Dermis blood vessel endothelial cell (primary cell): ENCODE measurements at regions not wholly inside any gene's neighbourhood (a gene's known extent, or its start where the extent isn't known, plus 50 kb on each side); places are given as distances from the start of the nearest gene placed in this dataset.

Experiments used
- DNase-seq: peaks from one replicate; pipeline ENCODE4 v3.0.0; 2010

DNA sequence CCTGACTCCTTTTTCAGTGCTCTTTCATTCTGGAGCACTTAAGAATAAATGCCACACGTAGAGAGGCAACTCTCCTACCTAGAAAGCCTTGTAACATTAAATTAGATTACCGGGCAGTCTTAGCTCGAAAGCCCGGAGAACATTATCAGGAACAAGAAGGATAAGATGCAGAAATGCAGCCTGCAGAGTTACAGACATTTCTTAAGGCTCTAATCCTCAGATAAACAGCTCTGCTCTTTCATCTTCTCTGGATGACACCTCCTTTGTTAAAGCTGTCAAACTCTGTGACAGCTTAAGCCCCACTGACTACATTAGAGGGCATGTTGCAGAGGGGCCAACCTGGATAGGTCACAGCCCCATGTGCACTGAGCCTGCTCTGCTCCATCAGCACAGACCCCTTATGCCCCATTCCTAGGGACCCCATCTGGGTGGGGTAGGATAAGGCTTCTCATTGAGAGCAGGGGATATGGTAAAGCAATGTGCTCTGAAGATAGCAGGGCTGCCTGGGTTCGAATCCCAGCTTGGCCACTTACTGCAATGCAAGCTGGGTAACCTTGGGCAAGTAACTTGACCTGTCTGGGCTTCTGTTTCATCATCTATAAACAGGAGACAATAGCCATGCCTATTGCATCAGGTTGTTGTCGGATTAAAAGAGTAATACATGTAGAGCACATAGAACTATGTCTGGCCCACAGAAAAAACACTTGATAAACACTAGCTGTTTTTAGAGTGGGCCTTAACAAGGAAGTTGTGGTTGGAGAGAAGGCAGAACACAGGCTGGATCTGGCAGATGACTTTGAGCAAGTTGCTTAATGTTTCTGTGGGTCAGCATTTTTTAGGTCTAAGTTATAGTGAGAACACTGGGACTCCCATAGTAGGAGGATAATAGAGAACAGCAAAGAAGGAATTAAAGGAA lies 111.4 kb downstream of the THNSL2 start:
- no peak for DNase-seq

DNA sequence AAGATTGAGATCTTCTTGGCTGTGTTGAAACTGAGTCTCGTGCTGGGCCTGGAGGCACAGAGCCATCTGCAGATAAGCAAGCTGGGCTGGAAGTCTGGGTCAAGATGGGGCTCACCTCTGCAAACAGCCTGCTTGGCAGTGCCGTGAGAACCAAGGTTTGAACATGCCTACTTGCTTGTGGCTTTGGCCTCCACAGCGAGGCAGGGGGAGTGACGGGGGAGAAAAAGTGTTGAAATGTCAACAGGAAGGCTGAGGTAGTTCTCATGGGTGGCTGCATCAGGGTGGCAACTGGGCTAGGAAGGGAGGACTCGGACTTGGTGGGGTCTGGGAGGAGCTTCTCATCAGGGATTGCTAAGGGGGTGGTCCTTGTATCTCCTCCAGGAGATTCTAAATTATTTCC lies 99.7 kb downstream of the THNSL2 start:
- no peak for DNase-seq

DNA sequence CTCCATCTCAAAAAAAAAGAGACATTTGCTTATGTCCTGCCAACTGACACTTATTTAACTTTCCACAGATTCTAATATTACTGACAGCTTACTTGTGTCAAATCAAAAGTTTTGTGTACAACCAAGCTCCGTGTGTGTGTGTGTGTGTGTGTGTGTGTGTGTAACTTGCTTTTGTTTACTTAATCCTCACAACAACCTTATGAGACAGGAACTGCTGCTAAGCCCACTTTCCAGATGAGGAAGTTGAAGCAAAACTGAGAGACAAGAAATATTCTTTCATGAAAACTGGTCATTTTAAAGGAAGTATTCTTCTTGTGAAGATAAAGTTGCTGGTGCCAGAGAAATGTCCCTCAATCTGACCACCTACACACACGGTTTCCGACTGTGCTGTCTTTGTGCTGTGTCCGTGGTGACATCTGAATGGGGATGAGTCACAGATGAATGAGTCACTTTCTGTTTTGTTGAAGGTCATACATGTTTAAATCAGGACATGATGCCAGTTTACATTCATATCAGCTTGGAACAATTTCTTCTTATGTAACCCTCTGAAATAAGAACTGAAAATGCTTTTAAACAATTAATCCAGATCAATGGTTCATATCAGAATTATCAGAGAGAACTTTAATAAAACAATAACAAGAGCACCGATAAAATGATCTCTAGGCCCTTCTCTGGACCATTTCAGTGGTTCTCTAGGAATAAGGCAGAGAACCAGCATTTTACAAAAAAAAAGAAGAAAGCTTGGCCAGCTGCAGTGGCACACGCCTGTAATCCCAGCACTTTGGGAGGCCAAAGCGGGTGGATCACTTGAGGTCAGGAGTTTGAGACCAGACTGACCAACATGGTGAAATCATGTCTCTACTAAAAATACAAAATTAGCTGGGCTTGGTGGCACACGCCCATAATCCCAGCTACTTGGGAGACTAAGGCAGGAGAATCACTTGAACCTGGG lies 95.5 kb downstream of the THNSL2 start:
- peak; percentile 21 for DNase-seq

DNA sequence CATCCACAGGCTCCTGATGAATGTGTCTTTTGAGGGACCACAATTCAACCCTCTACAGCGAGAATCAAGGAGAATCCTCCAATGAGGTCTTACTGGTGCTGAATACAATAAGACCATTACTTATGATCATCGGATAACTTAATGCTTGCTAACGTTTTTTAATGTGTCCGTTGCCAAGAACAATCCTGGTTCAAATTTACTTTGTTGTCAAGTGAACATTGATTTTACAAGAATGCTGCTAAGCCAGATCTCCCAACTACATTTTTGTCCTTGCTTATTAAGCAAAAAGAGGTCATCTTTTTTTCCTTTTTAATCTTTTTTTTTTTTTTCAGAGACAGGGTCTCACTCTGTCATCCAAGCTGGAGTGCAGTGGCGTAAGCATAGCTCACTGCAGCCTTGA lies 93.7 kb downstream of the THNSL2 start:
- no peak for DNase-seq

DNA sequence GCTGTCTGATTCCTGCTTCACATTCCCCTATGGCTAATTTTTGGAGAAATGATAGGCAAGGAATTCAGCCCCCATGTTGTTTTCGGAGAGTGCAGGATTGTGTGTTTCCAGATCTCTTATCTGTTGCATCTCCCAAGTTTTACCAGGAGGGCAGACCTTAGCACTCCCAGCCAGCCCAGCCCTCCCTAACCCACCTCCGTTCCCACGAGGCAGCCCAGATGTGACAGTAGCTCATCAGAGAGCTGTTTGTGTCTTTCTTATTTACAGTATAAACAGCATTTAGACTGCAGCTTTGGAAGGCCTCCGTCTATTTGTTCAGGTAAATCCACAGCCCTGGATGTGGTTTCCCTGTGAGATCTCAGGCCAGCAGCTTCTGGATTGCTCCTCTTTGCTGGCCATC lies 91.6 kb downstream of the THNSL2 start:
- no peak for DNase-seq

DNA sequence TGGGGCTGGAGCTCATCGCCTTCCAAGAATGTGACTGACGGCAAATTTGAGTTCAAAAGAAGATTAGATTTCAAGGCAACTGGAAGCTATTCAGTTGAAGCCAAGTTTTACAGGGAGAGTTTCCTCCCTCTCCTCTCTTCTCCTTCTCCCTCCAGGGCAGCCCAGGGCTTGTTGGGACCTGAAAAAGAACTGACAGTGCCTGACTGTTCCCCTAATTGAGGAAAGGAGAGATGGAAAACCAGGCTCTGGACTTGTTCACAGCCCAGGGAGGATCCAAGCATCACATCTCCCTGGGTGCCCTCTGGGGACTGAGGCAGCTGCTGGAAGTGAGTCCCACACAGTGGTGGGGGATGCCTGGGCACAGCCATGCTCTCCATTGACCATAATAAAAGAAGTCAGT lies 88.1 kb downstream of the THNSL2 start:
- no peak for DNase-seq

DNA sequence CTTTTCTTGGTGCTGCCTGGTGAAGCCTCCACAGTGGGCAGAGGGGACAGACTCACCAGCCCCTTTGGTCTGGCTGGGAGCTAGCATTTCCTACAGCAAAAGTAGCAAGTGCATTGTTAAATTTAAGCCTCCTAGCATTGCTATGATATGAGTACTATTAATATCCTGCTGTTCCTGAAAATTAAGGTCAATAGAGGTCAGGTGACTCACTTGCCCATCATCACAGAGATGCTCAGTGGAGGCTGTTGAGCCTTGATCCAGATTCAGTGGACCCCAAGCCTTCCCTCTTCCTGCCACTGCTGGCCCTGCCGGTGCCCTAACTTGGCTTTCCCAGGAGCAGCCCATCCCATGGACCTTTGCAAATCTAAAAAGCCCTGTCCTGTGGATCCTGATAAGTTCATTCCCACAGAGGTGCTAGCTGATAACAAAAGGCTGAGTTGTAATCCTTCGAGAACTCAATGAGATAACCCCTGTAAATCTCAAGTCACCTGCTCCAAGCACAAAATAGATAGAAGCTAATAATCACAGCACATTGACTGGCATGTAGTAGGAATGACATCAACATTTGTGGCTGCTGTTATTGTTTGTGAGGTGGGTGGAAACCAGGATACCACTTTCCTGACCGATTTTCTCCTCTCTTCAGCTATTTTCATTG lies 84.4 kb downstream of the THNSL2 start:
- DNase-seq, result no peak

DNA sequence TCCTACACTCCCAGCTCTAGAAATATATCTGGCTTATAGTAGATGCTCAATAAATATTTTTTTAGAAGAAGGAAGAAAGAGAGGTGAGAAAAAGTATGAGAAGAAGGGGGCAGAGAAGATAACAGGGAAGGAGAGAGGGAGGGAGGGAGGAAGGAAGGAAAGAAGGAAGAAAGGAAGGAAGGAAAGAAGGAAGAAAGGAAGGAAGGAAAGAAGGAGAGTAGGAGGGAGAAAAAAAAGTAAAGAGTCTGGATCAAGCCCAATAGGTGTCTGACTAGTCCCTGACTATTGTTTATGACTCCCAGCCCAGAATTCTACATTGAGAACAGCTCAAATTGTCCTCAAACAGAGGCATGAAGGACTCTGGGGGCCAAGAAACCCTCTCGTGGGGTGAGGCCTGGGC lies 83.9 kb downstream of the THNSL2 start:
- DNase-seq, result no peak

DNA sequence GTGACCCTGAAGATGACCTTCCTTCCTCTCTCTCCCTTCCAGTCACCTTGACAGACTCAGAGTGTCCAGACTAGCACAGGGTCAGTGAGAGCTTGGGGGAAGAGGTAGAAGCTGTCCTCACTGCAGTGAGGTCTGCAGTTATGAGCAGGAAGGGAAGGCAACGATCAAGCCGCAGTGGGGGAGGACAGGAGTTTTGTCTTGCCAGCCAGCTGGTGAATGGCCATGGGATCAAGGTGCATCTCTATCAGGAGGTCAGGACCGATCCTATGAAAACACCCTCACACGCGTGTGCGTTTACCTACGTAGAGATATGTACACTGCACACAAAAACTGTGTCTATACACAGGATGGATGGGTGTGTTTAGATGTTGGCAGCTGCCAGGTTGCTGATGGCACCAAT lies 83.2 kb downstream of the THNSL2 start:
- no peak for DNase-seq

DNA sequence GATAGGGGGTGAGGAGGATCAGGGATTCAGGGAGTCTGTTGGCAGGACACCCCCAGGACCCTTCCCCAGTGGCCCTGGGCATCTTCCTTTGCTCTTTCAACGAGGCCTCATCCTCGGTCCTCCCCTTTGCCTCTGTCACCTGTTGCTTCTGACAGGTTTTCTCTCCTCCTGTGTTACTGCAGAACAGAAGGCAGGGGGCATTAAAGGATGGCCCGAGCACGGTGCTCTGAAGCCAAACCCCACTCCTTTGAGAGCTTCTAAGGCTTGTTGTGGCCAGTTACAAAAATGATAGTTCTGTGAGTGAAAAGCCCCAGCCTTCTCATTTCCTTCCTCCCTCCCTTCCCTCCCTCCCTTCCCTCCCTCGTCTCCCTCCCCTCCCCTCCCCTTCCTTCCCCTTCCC lies 82.5 kb downstream of the THNSL2 start:
- DNase-seq, result no peak

DNA sequence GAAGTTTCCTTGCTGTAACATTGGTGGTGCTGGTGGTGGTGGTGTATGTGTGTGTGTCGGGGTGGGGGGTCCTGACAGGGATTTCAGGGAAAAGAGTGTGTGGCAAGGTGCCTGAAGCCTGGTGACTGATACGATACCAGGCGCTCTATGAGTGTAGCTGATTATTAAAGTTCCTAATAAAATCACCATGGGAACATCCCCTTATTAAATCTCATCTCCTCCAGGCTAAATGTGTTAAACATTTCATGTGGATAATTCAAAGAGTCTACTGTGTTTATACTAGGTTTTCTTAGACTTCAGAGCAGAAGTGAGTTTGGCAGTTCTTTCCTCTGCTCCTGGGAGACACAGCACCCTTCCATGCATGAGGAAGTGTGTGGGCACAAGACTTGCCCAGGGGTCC lies 82.0 kb downstream of the THNSL2 start:
- no peak for DNase-seq

DNA sequence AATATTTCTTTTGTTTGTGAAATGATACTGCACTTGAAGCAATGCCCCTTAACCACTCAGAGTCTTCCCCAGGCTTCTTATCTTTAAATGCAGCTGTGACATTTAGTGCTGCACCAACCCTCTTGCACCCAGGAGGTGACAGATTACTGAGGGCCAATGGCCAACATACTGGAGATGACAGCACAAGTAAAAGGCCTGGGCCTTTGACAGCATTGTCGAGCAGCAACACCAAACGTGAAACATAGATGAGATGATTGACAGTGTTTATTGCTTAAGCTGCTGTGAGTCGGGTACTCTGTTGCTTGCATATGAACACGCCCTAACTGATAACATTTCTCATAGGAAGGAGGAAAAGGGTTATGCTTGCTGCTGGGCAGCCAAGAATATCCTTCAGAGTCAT lies 80.3 kb downstream of the THNSL2 start:
- no peak for DNase-seq

DNA sequence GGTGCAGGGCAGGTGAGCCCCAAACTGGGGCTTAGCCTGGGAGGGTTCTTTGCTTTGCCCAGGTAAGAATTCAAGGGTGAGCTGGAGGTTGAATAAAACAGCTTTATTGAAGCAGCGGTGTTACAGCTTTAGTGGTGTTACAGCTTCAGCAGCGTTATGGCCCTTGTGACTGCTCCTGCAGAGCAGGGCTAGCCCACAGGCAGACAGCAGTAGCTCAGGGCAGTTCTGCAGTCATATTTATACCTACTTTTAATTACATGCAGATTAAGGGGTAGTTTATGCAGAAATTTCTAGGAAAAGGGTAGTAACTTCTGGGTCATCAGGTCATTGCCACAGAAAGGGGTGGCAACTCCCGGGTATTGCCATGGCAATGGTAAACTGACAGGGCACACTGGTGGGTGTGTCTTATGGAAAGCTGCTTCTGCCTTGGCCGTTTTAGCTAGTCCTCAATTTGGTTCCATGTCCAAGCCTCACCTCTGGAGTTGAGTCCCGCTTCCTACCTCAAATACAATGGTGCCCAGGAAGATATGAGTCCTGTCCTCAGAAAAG lies 78.2 kb downstream of the THNSL2 start:
- no peak for DNase-seq

DNA sequence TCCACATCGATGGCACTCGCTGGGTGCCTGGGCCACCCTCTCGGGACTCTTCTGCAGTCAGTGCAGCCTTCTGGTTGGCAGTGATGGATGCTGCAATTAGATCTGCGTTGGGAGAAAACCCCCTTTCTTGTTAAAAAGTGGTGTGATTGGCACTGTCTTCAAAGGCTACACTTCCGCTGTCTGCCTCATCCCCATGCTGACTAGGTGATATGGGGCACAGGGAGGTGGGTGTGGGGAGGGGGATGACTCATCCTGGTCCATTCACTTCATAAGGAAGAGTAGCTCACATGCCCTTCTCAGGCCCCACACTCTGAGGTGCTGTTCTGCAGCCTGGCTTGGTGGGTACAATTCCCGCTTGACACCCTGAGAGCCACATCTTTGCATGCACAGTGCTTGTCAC lies 77.4 kb downstream of the THNSL2 start:
- no peak for DNase-seq

DNA sequence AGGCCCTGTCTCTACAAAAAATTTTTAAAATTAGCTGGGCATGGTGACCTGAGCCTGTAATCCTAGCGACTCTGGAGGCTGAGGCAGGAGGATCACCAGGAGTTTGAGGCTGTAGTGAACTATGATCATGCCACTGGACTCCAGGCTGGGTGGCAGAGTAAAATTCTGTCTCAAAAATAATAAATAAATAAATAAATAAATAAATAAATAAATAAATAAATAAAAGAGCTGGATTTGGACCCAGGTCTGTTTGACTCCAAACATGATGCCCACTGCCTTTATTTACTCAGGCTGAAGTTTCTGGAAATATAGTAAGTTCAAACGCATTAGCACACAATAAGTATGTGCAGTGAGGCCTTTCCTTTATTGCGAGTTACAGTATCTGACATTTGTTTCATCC lies 75.0 kb downstream of the THNSL2 start:
- no peak for DNase-seq

DNA sequence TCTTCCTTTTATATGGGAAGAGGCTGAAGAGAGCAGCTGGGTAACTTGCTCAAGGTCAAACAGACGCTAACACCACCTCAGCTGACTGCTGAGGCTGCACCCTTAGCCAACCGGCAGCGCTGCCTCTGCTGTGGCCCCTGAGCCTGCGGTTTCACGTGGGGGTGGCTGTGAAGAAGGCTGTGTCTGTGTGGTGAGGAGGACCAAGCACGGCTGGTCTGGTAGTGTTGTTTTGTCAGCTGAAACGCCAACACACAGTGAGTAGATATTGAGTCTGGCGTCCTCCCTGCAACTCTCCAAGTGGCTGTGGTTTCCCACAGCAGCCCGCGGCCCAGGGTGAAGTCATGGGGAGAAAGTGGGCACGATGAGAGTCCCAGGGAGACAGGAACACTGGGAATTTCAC lies 69.6 kb downstream of the THNSL2 start:
- no peak for DNase-seq

DNA sequence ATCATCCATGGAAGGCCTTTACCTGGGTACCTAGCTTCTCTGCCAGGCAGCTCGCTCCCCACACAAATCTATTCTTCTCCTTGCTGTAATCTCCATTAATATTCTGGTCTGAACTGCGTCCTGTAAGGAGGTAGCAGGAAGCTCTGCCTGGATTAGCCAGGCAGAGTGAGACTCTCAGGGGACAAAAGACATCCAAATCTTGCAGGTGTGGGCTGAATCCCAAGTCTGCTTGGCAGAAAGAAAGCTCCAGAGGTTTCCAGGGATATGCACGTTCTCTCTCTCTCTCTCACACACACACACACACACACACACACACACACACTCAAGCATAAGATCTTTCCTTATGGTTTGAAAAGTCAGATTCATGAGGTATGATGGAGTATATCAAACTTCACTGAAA lies 66.5 kb downstream of the THNSL2 start:
- no peak for DNase-seq
